Common myeloid progenitor, CD34-positive (primary cell): ENCODE measurements at regions not wholly inside any gene's neighbourhood (a gene's known extent, or its start where the extent isn't known, plus 50 kb on each side); places are given as distances from the start of the nearest gene placed in this dataset.
A peak's percentile ranks its signal among the peaks of the same experiment; 100 is the strongest.

Experiments
- CTCF ChIA-PET: fragments of 350-600 bp; sonication (Branson Sonifier 250); formaldehyde crosslinking; loops from one replicate; lab custom pipeline; 2021; ENCODE audit warnings: antibody characterized with exemption; lab: Charles Lee
- POLR2A ChIA-PET: fragments of 350-600 bp; sonication (Branson Sonifier 250); formaldehyde crosslinking; loops from one replicate; lab custom pipeline; 2021; ENCODE audit warnings: antibody characterized with exemption; lab: Charles Lee
- DNase-seq, 3 donors: peaks; one replicate each; pipeline versions ENCODE4 v3.0.0 to v3.0.0-alpha.2; 2013
- H3K27ac ChIP-seq, 2 experiments: 1 replicate in 1 of 2; 2 replicates in 1 of 2; pipeline ENCODE4 v1.7.0; 2013; ENCODE audit warnings: inconsistent platforms in 2 of 2, low read length in 2 of 2, mild to moderate bottlenecking in 2 of 2, low read depth in 1 of 2, moderate library complexity in 1 of 2; ENCODE audit not compliant: severe bottlenecking in 2 of 2, insufficient read depth in 1 of 2, poor library complexity in 1 of 2
- H3K27me3 ChIP-seq, 5 experiments: replicated peaks in 2 of 5; 1 replicate in 3 of 5; 2 replicates in 2 of 5; pipeline versions ENCODE4 v1.6.1 to v1.7.0; 2013; ENCODE audit warnings: low read length in 4 of 5, mild to moderate bottlenecking in 2 of 5, moderate library complexity in 2 of 5, inconsistent platforms in 1 of 5; ENCODE audit not compliant: insufficient read depth in 5 of 5, control insufficient read depth in 4 of 5
- H3K36me3 ChIP-seq, 4 experiments: 1 replicate in 2 of 4; 2 replicates in 2 of 4; pipeline versions ENCODE4 v1.6.1 to v1.7.0; 2013; ENCODE audit warnings: low read length in 3 of 4, control low read depth in 1 of 4, mild to moderate bottlenecking in 1 of 4; ENCODE audit not compliant: control insufficient read depth in 4 of 4, insufficient read depth in 4 of 4
- H3K4me1 ChIP-seq, 4 experiments: 1 replicate in 3 of 4; 2 replicates in 1 of 4; pipeline versions ENCODE4 v1.6.1 to v1.7.1; 2013; ENCODE audit warnings: low read length in 3 of 4, mild to moderate bottlenecking in 3 of 4, control low read depth in 1 of 4, inconsistent platforms in 1 of 4, moderate library complexity in 1 of 4; ENCODE audit not compliant: control insufficient read depth in 4 of 4, insufficient read depth in 4 of 4; ENCODE audit errors: control extremely low read depth in 1 of 4
- H3K4me3 ChIP-seq, 7 experiments: 1 replicate in 4 of 7; 2 replicates in 3 of 7; pipeline versions ENCODE4 v1.5.1 to v1.7.0; 2013; ENCODE audit warnings: mild to moderate bottlenecking in 7 of 7, low read length in 6 of 7, moderate library complexity in 6 of 7, inconsistent platforms in 2 of 7, low read depth in 2 of 7, control low read depth in 1 of 7; ENCODE audit not compliant: insufficient read depth in 4 of 7, control insufficient read depth in 1 of 7; ENCODE audit errors: extremely low read depth in 1 of 7
- H3K9me3 ChIP-seq, 5 experiments: 1 replicate in 4 of 5; 2 replicates in 1 of 5; pipeline versions ENCODE4 v1.6.1 to v1.7.1; 2013; ENCODE audit warnings: low read length in 4 of 5, mild to moderate bottlenecking in 2 of 5, inconsistent platforms in 1 of 5, low read depth in 1 of 5, moderate library complexity in 1 of 5; ENCODE audit not compliant: control insufficient read depth in 4 of 5, insufficient read depth in 2 of 5; ENCODE audit errors: control extremely low read depth in 1 of 5
- WGBS: methylation state at CpG from one replicate; pipeline ENCODE4 v1.1.5; 2013; ENCODE audit not compliant: insufficient coverage; 5-methylcytosine and 5-hydroxymethylcytosine counted together

DNA sequence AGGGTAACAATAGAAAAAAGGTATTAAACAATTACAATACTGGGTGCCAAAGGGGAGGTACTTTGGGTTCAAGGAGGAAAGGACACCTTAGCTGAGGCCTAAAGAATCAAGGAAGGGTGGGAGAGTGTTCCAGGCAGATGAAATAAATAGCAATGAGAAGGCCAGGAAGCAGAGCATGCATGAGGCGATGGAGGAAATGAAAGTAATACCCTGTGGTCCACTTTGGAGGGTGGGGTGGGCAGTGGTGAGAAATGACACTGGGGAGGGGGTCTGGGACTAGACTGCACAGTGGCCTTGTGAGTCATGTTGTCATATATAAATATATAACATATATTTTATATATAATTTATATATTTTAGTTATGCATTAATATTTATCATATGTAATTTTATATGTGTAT lies 55.9 kb downstream of the BHLHE40 start:
- POLR2A ChIA-PET: no interaction called here
- DNase-seq: peak in 1 of 3 donors; percentile 42
- Histone ChIP-seq H3K27ac (no peak overlapping the region), H3K4me1 (peaks cover 7 to 44% (median 27%) of the 10 kb centered on the region in 4 experiments), H3K36me3 (no peaks in the 10 kb centered on the region), H3K9me3 (no peaks in the 10 kb centered on the region), H3K4me3 (no peak overlapping the region), H3K27me3 (no peaks in the 10 kb centered on the region)
- CTCF ChIA-PET: interaction anchor here (0.6 kb wide), 1 partner anchor 8 kb away, joined by 3 read pairs; no protein-coding TSS in a partner anchor
- WGBS: 33% methylated on average over 1 of the region's 1 CpG

DNA sequence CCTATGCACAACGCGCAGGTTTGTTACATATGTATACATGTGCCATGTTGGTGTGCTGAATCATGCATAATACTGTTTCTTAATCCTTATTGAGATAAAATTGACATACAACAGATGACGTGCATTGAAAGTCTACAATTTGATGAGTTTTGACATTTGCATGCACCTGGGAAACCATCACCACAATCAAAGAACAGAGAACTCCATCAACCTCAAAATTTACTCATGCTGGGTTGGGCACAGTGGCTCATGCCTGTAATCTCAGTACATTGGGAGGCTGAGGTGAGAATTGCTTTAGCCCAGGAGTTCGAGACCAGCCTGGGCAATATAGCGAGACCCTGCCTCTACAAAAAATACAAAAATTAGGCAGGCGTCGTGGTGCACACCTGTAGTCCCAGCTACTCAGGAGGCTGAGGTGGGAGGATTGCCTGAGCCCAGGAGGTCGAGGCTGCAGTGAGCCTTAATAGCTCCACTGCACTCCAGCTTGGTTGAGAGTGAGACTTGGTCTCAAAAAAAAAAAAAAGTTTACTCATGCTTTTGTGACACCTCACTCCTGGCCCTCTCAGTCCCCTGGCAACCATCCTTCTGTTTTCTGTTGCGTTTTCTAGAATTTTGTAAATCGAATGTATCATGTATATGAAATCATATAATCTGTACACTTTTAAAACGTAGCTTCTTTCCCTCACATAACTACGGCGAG lies 56.6 kb downstream of the BHLHE40 start:
- no peak overlapping the region for H3K4me3 ChIP-seq
- peaks cover 7 to 44% (median 27%) of the 10 kb centered on the region in 4 experiments for H3K4me1 ChIP-seq
- WGBS: 94% methylated on average over 5 of the region's 13 CpGs
- H3K27me3 ChIP-seq: no peaks in the 10 kb centered on the region
- no peaks in the 10 kb centered on the region for H3K9me3 ChIP-seq
- ChIA-PET CTCF (interaction anchor here (0.6 to 9.0 kb wide), 4 partner anchors 8 to 315 kb away, joined by 3 to 70 read pairs (median 6); no protein-coding TSS in a partner anchor), POLR2A (no interaction called here)
- no peaks in the 10 kb centered on the region for H3K36me3 ChIP-seq
- H3K27ac ChIP-seq: no peak overlapping the region
- peak in 2 of 3 donors; percentile 40 for DNase-seq

DNA sequence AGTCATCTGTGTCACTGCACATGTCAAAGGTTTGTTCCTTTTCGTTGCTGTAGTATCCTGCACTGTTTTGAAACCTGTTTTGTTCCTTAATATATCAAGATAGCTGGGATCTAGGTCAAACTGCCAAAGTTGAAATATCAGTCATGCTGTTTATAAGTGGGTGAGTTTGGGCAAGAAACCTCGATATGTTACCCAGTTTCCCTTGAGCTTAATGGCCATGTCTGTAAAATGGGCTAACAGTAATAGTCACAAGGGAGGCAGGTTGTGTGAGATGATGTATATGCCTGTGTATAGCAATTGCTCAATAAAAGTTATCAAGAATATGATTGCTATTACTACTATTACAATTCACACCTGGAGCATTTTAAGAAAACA lies 57.1 kb downstream of the BHLHE40 start:
- no peak for DNase-seq
- Histone ChIP-seq H3K27me3 (no peaks in the 10 kb centered on the region), H3K27ac (no peak overlapping the region), H3K9me3 (no peaks in the 10 kb centered on the region), H3K4me1 (peaks cover 7 to 38% (median 26%) of the 10 kb centered on the region in 4 experiments), H3K36me3 (no peaks in the 10 kb centered on the region), H3K4me3 (no peak overlapping the region)
- ChIA-PET POLR2A (no interaction called here), CTCF (interaction anchor here (0.6 to 9.0 kb wide), 4 partner anchors 8 to 315 kb away, joined by 3 to 70 read pairs (median 6); no protein-coding TSS in a partner anchor)
- 100% methylated on average over 1 of the region's 2 CpGs for WGBS

DNA sequence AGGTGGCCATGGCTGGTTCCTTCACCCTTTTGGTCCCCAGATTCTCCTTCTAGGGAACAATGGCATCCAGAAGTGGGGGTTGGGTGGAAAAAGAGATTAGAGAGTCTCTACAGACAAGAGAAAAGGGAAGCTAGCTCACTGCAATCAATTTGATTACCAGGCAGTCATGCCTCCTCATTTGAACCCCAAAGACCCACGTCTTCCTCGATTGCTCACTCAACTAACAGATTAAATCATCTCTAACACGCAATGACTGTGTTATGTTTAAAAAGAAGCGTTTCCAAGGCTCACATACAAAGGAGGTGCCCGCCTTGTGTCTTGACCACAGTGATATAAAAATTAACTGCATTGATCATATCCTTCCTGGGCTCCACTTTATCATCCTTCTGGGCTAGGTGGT lies 57.6 kb downstream of the BHLHE40 start:
- peak in 1 of 3 donors; percentile 62 for DNase-seq

DNA sequence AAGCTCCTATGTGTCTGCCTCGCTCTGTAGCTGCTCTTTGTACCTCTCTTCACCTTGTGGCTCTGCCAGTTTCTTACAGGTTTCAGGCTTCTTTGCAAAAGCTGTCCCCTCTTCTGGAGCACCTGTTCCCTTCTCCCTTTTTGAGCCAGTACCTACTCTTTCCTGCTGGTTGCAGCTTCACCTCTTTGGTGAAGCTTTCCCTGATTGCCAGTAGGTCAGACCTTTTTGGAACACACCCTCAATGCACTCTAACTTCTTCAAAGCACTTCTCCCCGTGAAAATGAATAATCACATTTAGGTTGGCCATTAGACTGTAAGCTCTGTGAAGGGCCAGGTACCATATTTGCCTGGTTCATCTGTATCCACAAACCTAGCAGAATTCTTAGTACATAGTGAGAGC lies 60.3 kb downstream of the BHLHE40 start:
- WGBS: 100% methylated on average over 1 of the region's 2 CpGs
- DNase-seq: no peak
- ChIA-PET POLR2A (no interaction called here), CTCF (interaction anchor here (0.7 to 9.0 kb wide), 7 partner anchors 11 to 327 kb away, joined by 3 to 70 read pairs (median 17); no protein-coding TSS in a partner anchor)
- H3K9me3 ChIP-seq: no peaks in the 10 kb centered on the region
- H3K27ac ChIP-seq: no peak overlapping the region
- no peak overlapping the region for H3K4me3 ChIP-seq
- H3K36me3 ChIP-seq: no peaks in the 10 kb centered on the region
- H3K27me3 ChIP-seq: no peaks in the 10 kb centered on the region
- peaks cover 3 to 26% (median 16%) of the 10 kb centered on the region in 4 experiments for H3K4me1 ChIP-seq

More for the DNA sequence above, 57.6 kb downstream of the BHLHE40 start:
- peaks cover 7 to 34% (median 22%) of the 10 kb centered on the region in 4 experiments for H3K4me1 ChIP-seq
- POLR2A ChIA-PET: no interaction called here
- CTCF ChIA-PET: interaction anchor here (1.2 to 9.0 kb wide), 6 partner anchors 9 to 325 kb away, joined by 5 to 70 read pairs (median 6); no protein-coding TSS in a partner anchor
- H3K36me3 ChIP-seq: no peaks in the 10 kb centered on the region
- 100% methylated on average over 4 of the region's 5 CpGs for WGBS
- H3K27ac ChIP-seq: no peak overlapping the region
- no peaks in the 10 kb centered on the region for H3K9me3 ChIP-seq
- no peaks in the 10 kb centered on the region for H3K27me3 ChIP-seq
- H3K4me3 ChIP-seq: no peak overlapping the region

DNA sequence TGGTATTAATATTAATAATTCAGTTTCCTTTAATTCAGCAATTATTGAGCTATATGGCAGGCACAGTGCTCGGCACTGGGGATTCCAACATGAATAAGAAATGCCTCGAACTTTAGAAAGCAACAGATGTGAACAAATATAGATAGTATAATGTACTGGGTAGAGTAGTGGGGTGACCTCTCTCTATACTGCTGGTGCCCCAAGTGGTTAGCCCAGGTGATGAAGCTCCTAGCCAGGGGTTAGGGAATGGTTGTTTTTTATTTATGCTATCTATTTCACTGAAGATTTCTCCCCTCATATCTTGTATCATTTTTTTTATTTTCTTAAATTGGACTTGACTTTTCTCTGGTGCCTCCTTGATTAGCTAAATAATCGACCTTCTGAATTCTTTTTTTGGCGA lies 62.1 kb downstream of the BHLHE40 start:
- no peak overlapping the region for H3K27ac ChIP-seq
- peaks cover 3 to 23% (median 15%) of the 10 kb centered on the region in 4 experiments for H3K4me1 ChIP-seq
- 71% methylated on average over 2 of the region's 4 CpGs for WGBS
- no peak overlapping the region for H3K4me3 ChIP-seq
- H3K36me3 ChIP-seq: no peaks in the 10 kb centered on the region
- no peaks in the 10 kb centered on the region for H3K9me3 ChIP-seq
- ChIA-PET POLR2A (no interaction called here), CTCF (interaction anchor here (0.7 to 9.0 kb wide), 9 partner anchors 9 to 327 kb away, joined by 3 to 70 read pairs (median 3); no protein-coding TSS in a partner anchor)
- H3K27me3 ChIP-seq: no peaks in the 10 kb centered on the region
- no peak for DNase-seq

DNA sequence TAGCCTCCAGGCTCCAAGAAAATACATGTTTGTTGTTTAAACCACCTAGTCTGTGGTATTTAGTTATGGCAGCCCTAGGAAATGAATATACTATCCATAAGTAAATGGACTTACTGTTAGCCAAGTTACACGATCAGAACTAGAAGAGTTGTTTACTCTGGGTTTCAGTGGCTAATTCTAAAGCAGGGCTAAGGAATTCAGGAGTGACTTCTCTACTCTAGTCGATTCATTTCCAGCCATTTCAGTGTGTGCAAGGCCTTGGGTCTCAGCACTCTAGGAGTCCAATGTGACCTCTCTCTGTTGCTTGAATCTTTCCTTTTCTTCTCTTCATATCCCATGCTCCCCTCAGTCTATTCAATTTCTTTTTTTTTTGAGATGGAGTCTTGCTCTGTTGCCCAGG lies 66.7 kb downstream of the BHLHE40 start:
- 100% methylated on average over 2 of the region's 2 CpGs for WGBS
- H3K9me3 ChIP-seq: peaks cover 0 to 9% (median 4%) of the 10 kb centered on the region in 5 experiments
- H3K27ac ChIP-seq: no peak overlapping the region
- ChIA-PET CTCF (interaction anchor here (1.1 kb wide), 1 partner anchor 8 kb away, joined by 3 read pairs; no protein-coding TSS in a partner anchor), POLR2A (no interaction called here)
- H3K27me3 ChIP-seq: no peaks in the 10 kb centered on the region
- DNase-seq: no peak
- H3K4me3 ChIP-seq: no peak overlapping the region
- H3K36me3 ChIP-seq: no peaks in the 10 kb centered on the region
- no peaks in the 10 kb centered on the region for H3K4me1 ChIP-seq
